Loucy (cell line): ENCODE measurements at regions not wholly inside any gene's neighbourhood (a gene's known extent, or its start where the extent isn't known, plus 50 kb on each side); places are given as distances from the start of the nearest gene placed in this dataset.

Experiments
- CTCF ChIP-seq: fragments of 200-600 bp; sonication (generic); conservative IDR thresholded peaks from 2 replicates; pipeline ENCODE4 v1.5.1; 2014; ENCODE audit warnings: mild to moderate bottlenecking, antibody characterized with exemption, low read length
- EZH2phosphoT487 ChIP-seq: fragments of 200-600 bp; IDR thresholded peaks from 2 replicates; pipeline ENCODE4 v1.6.1; 2018; ENCODE audit warnings: antibody characterized with exemption, mild to moderate bottlenecking, moderate library complexity, borderline replicate concordance

- TF ChIP-seq CTCF (no peak), EZH2phosphoT487 (no peak)
Observed at GRCh38 chr16:66006485-66006884, 360.0 kb upstream of the CDH5 start.
